Testis (tissue), 2 donors: ENCODE measurements at regions not wholly inside any gene's neighbourhood (a gene's known extent, or its start where the extent isn't known, plus 50 kb on each side); places are given as distances from the start of the nearest gene placed in this dataset.

Experiments
- POLR2A ChIP-seq: fragments of 450-650 bp; IDR thresholded peaks from one replicate; pipeline ENCODE4 v1.6.1; 2017; ENCODE audit warnings: antibody characterized with exemption, mild to moderate bottlenecking, moderate library complexity
- TF ChIP-seq, protein P1 (sequence below), 3 experiments: fragments of 450-650 bp in 2 of 3; fragments of 200-600 bp in 1 of 3; sonication (generic) in 1 of 3; IDR thresholded peaks; one replicate each; pipeline ENCODE4 v1.5.1; 2016 to 2019; ENCODE audit warnings: antibody characterized with exemption in 3 of 3, mild to moderate bottlenecking in 2 of 3, moderate library complexity in 1 of 3

GRCh38 chr14:98412431-98412830 lies 859.6 kb downstream of the BCL11B start:
- TF ChIP-seq, protein P1, sequence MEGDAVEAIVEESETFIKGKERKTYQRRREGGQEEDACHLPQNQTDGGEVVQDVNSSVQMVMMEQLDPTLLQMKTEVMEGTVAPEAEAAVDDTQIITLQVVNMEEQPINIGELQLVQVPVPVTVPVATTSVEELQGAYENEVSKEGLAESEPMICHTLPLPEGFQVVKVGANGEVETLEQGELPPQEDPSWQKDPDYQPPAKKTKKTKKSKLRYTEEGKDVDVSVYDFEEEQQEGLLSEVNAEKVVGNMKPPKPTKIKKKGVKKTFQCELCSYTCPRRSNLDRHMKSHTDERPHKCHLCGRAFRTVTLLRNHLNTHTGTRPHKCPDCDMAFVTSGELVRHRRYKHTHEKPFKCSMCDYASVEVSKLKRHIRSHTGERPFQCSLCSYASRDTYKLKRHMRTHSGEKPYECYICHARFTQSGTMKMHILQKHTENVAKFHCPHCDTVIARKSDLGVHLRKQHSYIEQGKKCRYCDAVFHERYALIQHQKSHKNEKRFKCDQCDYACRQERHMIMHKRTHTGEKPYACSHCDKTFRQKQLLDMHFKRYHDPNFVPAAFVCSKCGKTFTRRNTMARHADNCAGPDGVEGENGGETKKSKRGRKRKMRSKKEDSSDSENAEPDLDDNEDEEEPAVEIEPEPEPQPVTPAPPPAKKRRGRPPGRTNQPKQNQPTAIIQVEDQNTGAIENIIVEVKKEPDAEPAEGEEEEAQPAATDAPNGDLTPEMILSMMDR (IDR thresholded peaks at IDR 0.05): no peak
- no peak for TF ChIP-seq POLR2A
